GM12878 (cell line): ENCODE measurements at regions not wholly inside any gene's neighbourhood (a gene's known extent, or its start where the extent isn't known, plus 50 kb on each side); places are given as distances from the start of the nearest gene placed in this dataset.

Experiments
- CEBPB ChIP-seq, 2 experiments: fragments of 150-350 bp in 1 of 2; IDR thresholded peaks; 2 replicates each; pipeline ENCODE4 v1.6.1; 2012 to 2014; ENCODE audit warnings: low read depth in 2 of 2, low read length in 2 of 2, borderline replicate concordance in 1 of 2, inconsistent platforms in 1 of 2
- CHD2 ChIP-seq: IDR thresholded peaks from 2 replicates; pipeline ENCODE4 v1.6.1; 2011; ENCODE audit warnings: low read depth, low read length, improper control_type of control experiment, borderline replicate concordance
- CTCF ChIP-seq, 3 experiments: IDR thresholded peaks in 2 of 3; conservative IDR thresholded peaks in 1 of 3; 2 replicates each; pipeline ENCODE4 v1.5.1; 2011; ENCODE audit warnings: low read depth in 3 of 3, low read length in 3 of 3, mild to moderate bottlenecking in 3 of 3, control low read depth in 2 of 3, moderate library complexity in 2 of 3, inconsistent platforms in 1 of 3, mixed read lengths in 1 of 3; ENCODE audit not compliant: control insufficient read depth in 2 of 3, insufficient read depth in 1 of 3; ENCODE audit errors: extremely low read depth in 1 of 3
- EP300 ChIP-seq, 2 experiments: fragments of 150-350 bp in 1 of 2; IDR thresholded peaks; 2 replicates each; pipeline ENCODE4 v1.6.1; 2011 to 2012; ENCODE audit warnings: low read depth in 2 of 2, low read length in 2 of 2, borderline replicate concordance in 1 of 2, improper control_type of control experiment in 1 of 2, inconsistent platforms in 1 of 2; ENCODE audit not compliant: control insufficient read depth in 1 of 2
- ESRRA ChIP-seq: IDR thresholded peaks from 2 replicates; pipeline ENCODE4 v1.6.1; 2012; ENCODE audit warnings: mild to moderate bottlenecking, low read length, improper control_type of control experiment
- MEF2A ChIP-seq: IDR thresholded peaks from 2 replicates; pipeline ENCODE4 v1.6.1; 2011; ENCODE audit warnings: low read depth, mild to moderate bottlenecking, low read length, moderate library complexity; ENCODE audit not compliant: insufficient read depth
- MXI1 ChIP-seq: fragments of 150-350 bp; IDR thresholded peaks from 2 replicates; pipeline ENCODE4 v1.6.1; 2011; ENCODE audit warnings: low read depth, mild to moderate bottlenecking, inconsistent platforms, low read length, improper control_type of control experiment
- NR2C2 ChIP-seq: IDR thresholded peaks from 2 replicates; pipeline ENCODE4 v1.6.1; 2011; ENCODE audit warnings: borderline replicate concordance, low read depth; ENCODE audit not compliant: control insufficient read depth, insufficient read length
- POLR2A ChIP-seq: IDR thresholded peaks from 2 replicates; pipeline ENCODE4 v1.6.1; 2011; ENCODE audit warnings: low read depth, mild to moderate bottlenecking, low read length
- POLR2AphosphoS5 ChIP-seq: IDR thresholded peaks from 2 replicates; pipeline ENCODE4 v1.6.1; 2011; ENCODE audit warnings: mild to moderate bottlenecking, low read length, inconsistent platforms
- PRDM15 ChIP-seq: fragments of 450-650 bp; formaldehyde crosslinking; IDR thresholded peaks from 2 replicates; pipeline ENCODE4 v1.4.0; 2020; ENCODE audit warnings: mild to moderate bottlenecking, moderate library complexity
- SIX5 ChIP-seq: IDR thresholded peaks from 2 replicates; pipeline ENCODE4 v1.6.1; 2011; ENCODE audit warnings: mild to moderate bottlenecking, low read depth, low read length, moderate library complexity; ENCODE audit not compliant: severe bottlenecking
- SMARCA5 ChIP-seq: fragments of 450-650 bp; IDR thresholded peaks from 2 replicates; pipeline ENCODE4 v1.6.1; 2017; ENCODE audit warnings: mild to moderate bottlenecking

GRCh38 chr14:71629765-71630492 is 302.3 kb upstream of the RGS6 start:
- TF ChIP-seq CHD2 (no peak), CTCF (IDR thresholded peaks at IDR 0.05 in 2 of 3, conservative IDR thresholded peaks at IDR 0.05 in 1 of 3; ENCODE audit: control insufficient read depth in 2 of 3, extremely low read depth in 1 of 3, insufficient read depth in 1 of 3, low read depth in 3 of 3, low read length in 3 of 3) (no peak), SIX5 (no peak), POLR2A (no peak), MXI1 (no peak), NR2C2 (no peak), PRDM15 (no peak), EP300 (IDR thresholded peaks at IDR 0.05; ENCODE audit: borderline replicate concordance in 1 of 2, control insufficient read depth in 1 of 2, low read depth in 2 of 2, low read length in 2 of 2) (no peak), CEBPB (IDR thresholded peaks at IDR 0.05; ENCODE audit: borderline replicate concordance in 1 of 2, low read depth in 2 of 2, low read length in 2 of 2) (no peak), SMARCA5 (no peak), MEF2A (no peak), POLR2AphosphoS5 (no peak), ESRRA (no peak)
